Panc1 (cell line): ENCODE measurements at regions not wholly inside any gene's neighbourhood (a gene's known extent, or its start where the extent isn't known, plus 50 kb on each side); places are given as distances from the start of the nearest gene placed in this dataset.

Experiments
- SIN3A ChIP-seq: IDR thresholded peaks from 2 replicates; pipeline ENCODE4 v1.6.1; 2012; ENCODE audit warnings: low read depth, mild to moderate bottlenecking, low read length, moderate library complexity, borderline replicate concordance; ENCODE audit not compliant: insufficient read depth
- TF ChIP-seq, protein P1 (sequence below): fragments of 450-650 bp; IDR thresholded peaks from 2 replicates; pipeline ENCODE4 v1.5.1; 2017; ENCODE audit warnings: mild to moderate bottlenecking

DNA sequence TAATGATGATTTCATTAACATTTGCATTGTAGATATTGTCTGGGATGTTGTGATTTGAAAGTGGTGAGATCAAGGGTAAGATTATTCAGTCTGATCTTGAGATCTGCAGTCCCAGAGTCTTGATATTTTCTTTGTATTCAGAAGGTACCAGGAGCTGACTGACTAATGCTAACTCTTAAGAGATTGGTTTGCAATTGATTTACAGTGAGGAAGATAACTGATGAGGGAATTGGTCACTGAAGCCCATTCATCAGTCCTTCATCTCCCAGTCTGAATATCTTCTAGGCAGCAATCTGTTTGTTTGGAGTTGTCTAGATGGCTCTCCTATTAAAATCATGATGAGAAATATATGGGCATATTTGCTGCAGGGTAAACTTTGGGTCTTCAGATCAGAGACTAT is 473.7 kb downstream of the ARL4A start:
- TF ChIP-seq, protein P1, sequence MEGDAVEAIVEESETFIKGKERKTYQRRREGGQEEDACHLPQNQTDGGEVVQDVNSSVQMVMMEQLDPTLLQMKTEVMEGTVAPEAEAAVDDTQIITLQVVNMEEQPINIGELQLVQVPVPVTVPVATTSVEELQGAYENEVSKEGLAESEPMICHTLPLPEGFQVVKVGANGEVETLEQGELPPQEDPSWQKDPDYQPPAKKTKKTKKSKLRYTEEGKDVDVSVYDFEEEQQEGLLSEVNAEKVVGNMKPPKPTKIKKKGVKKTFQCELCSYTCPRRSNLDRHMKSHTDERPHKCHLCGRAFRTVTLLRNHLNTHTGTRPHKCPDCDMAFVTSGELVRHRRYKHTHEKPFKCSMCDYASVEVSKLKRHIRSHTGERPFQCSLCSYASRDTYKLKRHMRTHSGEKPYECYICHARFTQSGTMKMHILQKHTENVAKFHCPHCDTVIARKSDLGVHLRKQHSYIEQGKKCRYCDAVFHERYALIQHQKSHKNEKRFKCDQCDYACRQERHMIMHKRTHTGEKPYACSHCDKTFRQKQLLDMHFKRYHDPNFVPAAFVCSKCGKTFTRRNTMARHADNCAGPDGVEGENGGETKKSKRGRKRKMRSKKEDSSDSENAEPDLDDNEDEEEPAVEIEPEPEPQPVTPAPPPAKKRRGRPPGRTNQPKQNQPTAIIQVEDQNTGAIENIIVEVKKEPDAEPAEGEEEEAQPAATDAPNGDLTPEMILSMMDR: no peak
- TF ChIP-seq SIN3A: no peak
